GM21447 (cell line): ENCODE measurements at regions not wholly inside any gene's neighbourhood (a gene's known extent, or its start where the extent isn't known, plus 50 kb on each side); places are given as distances from the start of the nearest gene placed in this dataset.

ENCODE experiments used
- ATAC-seq: cut with Tn5 transposase; IDR thresholded peaks from one replicate; pipeline ENCODE4 v1.9.1; 2021; ENCODE audit not compliant: unreplicated experiment

DNA sequence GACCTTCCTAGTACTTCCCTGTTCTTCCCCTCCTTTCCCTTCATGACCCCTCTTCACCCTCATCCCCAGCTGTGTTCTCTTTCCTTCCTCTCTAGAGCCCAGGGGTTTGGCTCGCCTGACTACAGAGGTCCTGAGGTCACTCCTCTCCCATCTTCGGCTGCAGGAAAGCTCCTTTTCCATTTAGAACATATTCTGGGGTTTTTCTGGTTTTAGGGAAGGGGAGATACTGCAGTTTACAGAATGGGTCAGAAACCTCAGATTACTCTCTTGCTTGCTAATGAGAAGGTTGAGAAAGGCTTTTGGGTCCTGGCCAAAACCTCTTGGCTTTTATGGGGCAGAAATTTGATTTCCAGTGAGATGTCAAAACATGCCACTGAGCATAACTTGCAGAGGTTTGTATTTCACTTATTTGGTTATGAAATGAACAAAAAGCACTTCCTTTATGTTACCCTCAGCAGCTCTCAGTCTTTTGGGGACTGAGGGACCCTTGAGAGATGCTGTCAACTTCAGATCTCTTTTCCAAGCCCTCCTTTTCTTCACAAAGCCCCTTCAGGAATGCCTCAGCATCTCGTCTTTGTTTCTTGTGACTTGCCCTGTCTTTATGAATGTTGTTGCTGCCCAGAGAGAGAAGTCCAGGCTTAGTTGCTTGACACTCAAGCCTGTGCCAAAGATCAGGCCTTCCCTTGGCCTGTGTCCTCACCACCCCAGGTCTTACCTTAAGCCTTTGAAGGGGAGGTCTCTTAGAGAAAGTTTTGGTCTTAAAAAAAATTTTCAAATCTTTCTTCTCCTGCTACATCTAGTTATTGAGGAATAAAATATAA is 121.7 kb upstream of the TPM1 start:
- no peak for ATAC-seq

DNA sequence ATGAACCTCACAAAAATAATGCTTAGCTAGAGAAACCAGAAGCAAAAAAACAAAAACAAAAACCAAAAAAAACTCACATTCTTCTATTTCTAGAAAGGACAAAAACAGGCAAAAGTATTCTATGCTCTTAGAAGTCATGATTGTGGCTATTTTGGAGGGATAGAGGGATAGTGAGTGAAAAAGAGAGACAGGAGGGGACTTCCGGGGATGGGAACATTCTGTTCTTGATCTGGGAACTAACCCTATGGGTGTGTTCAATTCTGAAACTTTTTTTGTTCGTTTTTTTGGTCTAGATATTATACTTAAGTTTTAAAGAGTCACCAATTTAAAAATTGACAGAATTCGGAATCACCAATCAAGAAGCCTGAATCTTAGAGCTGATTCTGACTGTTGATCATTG is 120.0 kb upstream of the TPM1 start:
- no peak for ATAC-seq

DNA sequence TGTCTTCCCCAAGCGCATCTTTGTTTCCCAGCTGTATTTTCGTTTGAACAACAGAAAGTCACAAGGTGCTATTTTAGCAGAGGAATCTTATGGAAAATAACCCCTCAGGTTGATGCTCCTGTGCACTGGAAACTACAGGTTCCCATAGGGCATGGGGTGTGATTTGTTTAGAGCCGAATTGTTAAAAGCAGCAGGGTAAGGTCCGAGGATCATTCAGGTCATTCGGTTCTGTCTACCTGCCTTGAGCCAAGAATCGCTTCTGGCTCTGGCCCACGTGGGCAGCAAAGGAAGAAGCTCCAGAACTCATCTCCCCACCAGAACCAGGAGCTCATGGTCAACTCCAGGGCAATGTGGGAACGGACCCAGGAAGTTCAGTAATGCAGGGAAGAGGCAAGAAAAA is 116.7 kb upstream of the TPM1 start:
- ATAC-seq = no peak

DNA sequence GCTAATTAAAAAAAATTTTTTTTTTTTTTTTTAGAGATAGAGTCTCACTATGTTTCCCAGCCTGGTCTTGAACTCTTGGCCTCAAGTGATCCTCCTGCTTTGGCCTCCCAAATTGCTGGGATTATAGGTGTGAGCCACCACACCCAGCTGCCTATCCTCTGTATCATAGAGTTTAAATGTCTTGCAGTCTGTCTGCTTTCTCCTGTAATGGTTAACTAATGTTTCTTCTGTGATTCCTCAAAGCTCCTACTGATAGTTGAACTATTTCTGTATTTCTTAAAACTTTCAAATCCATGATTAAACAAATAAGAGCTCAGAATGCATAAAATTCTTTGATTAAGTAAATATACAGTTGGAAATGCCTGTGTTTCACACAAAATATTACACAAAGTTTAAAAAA is 115.4 kb upstream of the TPM1 start:
- no peak for ATAC-seq

DNA sequence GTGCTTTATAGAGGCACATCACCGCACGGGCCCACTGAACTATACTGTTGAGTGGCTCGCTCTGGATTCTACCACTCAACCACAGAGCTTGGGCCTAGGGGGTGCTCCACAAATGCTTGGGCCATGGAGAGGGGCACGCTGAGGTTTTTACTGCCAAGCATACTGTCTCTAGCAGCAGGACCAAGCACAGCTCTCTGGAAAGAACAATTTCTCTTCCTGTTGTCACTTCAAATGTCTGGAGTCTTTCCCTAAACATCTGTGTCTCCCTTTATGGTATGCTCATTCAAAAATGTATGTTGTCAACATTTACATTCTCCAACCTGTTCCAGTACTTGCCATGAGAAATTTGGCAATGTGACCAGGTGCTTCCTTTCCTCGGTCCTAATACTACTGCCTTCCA is 114.7 kb upstream of the TPM1 start:
- ATAC-seq = no peak

DNA sequence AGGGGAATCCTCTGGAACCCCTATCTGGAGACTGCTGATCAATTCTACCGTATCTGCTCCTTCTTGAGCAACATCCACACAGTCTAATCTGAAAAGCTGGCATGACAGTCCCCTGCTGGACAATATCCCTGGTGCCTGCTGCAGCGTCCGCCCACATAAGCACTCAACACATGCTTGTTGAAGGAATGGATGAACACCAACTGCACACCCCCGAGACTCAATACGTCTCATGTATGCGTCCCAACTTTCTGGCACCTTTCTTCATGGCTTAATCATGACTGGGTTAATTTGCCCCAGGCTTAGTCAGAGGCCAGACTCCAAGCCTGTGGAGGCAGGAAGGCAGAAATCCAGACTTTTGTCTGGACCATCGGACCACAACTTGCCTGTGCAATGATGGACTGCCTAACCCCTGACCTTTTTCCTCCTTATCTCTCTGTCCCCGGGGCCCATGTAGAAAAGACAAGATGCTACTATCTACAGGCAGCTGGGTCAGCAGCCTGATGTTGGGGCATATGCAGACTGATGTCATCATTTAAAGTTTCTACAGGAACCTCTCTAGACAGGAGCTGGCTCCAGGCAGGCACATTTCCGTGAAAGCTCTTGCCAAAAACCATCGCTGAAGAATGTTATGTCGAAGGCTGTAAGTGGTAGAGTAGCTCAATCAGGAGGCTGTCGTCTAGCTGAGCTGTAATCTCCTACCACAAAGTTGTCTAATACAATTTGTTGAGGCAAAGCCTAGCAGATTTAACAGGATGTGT is 114.1 kb upstream of the TPM1 start:
- ATAC-seq = no peak

DNA sequence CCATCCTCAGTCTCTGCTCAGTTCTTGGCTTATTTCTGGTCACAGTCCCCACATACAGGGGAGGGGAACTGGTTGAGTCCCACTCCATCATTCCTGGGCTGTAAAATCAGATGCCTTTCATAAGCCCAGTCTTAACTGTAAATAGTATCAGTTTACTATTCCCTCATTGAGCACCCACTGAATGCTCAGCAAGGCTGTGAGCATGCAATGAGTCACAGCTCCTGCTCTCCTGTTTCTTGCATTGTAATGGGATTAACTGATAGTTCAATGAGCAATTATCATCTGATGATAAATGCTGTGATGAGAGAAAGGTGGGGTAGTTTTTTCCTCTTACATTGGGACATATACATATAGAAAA is 113.6 kb upstream of the TPM1 start:
- no peak for ATAC-seq

DNA sequence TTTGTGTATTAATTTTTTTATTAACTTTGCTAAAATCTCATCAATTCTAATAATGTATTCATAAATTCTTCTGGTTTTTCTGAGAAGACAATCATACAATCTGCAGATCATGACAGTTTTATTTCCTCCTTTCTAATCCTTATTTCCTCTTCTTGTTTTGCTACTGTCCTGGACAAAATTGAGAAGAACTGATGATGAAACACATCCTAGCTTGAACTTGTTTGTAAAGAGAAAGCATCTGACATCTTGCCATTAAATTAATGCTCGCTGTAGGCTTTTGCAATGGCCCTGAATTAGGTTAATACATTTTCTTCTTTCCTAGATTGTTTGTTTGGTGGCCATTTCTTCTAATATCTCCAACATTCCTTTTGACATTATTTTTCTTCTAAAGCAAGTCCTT is 110.9 kb upstream of the TPM1 start:
- no peak for ATAC-seq

DNA sequence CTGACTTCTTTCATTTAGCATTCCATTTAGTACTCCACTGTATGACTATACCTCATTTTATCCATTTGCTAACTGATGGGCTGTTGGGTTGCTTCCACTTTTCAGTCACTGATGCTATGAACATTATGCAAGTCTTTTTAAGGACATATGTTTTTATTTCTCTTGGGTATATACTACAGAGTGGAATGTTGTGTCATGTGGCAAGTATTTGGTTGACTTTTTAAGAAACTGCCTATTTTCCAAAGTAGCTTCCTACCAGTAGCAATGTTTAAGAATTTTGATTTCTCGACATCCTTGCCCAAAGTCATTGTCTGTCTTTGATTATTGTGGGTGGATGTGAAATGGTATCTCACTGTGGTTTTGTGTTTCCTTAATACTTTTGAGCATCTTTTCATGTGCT is 110.1 kb upstream of the TPM1 start:
- ATAC-seq = no peak

DNA sequence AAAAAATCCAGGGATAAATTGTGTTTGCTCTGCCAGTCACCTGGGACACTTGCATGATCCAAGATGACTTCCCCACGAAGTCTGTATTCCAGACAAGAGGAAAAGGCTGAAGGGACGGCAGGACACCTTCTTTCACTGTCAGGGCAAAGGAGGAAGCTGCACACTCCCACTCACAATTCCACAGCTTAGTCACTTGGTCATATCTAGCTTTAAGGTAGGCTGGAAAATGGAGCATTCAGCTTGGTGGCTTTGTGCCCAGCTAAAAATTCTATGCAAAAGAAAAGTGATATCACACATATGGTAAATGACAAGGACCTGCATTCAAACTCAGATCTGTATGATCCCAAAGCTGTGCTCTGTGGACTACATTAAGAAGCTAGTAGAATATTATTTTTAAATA is 109.2 kb upstream of the TPM1 start:
- no peak for ATAC-seq

DNA sequence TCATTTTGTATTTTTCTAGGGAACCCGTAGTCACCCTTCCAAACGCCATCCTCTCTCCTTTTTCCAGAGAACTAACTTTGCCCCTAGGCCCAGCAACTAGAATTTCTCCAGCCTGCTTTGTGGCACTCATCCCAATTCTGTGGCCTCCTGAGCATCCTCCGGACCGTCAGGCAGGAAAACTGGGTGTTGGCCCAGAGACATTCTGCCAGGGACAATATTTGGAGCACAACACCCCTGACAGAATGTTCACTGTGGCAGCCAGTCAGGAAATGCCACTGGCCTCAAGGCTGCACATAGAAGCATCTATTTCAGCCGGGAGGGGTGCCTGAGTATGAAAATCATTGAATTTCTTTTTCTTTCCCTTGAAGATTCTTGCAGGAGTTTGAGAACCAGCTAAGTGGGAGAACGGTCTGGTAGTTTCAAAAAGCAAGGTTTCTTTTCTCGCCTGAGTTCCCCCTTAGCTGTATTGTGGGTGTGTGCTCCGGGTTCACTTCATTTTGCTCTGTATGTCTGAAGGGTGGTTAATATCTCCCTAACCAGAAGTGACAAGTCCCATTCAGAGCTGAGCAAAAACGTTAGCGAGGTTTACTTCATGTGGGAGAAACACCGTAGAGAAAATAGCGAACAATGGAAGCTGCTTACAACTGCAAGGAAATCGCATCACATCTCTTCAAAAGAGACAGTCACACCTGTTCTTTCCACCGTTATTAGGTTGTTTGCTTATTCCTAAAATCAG is 108.1 kb upstream of the TPM1 start:
- ATAC-seq = no peak

DNA sequence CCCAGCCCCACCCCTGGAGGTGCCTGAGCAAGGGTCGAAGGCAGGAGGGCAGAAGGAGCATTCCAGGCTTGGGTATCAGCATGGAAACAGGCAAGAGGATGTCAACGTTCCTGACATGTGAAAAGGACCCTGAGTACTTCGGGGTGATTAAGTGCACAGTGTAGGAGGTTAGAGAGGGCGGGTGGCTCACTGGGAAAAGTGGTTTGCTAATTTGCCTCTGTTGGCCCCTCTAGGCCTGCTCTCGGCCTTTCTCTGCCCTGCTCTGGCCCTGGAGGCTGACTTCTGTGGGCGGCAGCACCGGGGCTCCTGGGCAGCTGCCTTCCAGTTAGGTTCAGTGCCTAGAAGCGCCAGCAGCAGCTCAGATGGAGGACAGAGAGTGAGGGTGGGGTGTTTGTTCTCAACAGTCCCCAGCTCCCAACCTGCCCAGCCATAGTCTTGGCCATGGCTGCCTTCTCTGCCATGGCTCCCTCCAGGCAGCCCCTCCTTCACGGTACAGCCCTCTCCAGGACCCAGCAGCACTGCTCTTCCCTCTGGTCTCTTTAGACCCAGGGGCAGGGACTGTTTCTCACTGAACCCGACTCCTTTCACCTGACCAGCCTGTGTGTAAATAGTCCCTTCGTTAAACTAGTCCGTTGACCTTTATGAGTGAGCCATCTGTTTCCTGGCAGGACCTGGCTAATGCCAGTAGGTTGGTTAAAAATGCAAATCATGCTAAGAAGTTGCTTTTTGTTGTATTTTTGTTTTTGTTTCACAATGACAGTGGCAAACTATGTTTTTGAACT is 107.1 kb upstream of the TPM1 start:
- ATAC-seq = no peak

DNA sequence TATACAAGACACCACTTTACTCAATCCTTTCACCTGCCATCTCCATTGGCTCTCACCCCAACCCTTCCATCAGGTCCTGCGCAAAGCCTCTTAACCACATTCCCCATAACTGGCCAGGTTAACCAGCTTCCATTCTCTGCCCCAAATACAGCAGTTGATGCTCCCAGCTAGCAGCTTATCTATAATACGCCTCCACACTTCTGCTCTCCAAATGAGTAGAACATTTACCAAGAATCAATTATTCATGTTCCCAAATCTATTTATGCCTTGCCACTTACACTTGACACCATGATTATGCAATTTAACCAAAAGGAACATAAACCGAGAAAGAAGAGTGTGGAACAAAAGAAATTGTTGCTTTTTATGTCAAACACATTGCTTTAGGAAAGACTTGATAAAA is 103.7 kb upstream of the TPM1 start:
- no peak for ATAC-seq

DNA sequence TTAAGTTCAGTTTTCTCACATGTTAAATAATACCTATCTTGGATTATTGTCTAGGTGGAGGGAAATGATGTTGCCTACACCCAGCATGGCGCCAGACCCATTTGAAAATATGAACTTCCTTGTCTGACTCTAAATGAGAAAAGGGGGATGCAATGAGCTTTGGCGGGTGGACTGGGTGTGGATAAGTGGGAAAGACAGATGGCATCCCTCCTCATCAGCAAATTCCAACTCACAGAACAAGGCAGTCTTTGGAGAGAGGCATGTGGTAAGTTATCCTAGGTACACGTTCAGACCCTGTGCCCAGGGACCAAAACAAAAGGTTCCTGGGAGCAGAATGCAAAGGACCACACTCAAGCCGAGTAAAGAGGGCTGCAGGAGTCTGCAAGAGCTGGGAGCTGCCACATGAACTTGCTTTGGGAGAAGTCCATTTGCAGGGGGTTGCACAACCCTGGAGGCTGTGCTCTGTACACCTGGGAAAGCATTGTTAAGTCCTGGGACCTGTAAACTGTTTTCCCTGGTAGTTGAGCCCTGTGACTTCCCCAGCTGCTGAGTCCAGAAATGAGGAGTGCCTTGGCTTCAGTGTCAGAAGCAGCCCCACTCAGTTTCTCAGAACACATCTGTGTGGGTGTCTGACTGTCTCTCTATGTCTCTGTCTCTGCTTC is 102.3 kb upstream of the TPM1 start:
- no peak for ATAC-seq

DNA sequence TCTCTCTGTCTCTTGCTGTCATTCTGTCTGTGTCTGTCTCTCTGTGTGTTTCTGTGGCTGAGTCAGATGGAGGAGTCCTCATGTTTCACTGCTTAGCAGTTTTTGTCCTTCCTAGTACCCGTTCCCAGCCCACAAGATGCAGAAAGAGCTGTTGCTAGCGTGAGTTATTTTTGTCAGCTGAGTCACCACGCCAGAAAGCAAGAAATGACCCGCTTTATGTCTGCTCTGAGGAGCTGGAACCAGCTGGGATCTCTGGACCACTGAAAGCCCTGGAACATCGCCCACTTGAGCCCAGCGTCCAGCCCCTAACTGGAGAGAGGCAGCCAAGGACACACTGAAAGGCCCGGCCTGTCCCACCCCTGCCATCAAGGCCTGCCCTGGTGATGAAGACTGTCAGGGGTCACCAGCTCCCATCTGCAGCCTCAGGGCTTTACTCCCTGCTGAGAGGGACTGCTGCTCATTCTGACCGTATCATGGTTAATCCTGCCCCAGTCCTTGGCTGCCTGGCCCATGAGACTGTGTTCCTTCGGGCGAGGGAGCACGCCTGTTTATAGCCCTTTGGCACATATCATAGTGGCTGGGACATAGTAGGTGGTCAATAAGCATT is 101.7 kb upstream of the TPM1 start:
- ATAC-seq = no peak

DNA sequence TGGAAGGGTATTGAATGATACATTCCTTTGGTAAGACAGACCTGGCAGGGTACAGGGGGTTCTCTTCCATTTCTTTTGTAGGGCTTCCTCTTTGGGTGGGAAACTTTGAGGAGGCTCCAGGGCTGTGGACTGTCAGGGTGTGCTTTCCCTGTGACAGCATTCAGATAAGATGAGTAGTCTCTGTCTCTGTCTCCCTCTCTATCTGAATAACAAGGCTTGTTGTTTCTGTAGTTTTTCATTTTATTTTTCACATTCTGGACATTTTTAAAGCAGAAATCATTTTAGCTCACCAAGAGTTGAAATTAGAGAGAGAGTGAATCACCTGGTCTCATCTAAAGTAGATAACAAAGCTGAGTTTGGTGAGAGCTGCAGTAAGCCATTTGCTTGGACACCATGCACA is 100.8 kb upstream of the TPM1 start:
- no peak for ATAC-seq

DNA sequence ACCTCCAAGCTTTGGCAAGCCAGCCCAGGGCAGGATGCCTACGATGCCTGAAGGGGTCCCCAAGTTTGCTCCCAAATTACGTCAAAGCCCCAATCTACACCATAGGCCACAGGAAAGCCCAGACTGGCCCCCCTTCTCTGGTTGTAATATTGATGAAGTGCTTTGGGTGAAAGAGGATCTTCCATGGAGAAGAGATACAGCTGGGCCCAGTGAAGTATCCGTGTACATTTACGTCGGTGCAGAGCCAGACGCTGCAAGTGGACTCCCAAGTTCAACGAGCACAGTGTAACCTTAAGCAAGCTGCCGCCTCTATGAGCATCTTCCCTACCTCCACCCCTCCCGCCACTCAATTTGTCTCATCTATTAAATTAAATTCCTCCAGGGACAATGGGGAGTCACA is 100.1 kb upstream of the TPM1 start:
- ATAC-seq = no peak

DNA sequence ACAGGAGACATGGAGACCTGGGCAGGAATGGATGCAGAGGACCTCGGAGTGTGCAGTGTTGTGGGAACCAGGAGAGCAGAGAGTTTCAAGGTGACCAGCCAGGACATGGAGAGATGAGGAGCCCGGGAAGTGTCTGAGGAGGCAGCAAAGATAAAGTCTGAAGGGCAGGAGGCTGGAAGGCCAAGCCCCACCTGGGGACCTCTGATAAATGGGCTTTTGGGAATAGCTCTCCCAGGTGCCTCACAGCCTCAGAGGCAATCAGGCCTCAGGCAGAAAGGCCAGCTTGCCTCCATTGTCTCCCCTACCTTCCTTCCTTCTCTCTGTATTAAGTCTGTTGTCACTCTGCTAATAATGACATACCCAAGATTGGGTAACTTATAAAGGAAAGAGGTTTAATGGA is 97.5 kb upstream of the TPM1 start:
- no peak for ATAC-seq

DNA sequence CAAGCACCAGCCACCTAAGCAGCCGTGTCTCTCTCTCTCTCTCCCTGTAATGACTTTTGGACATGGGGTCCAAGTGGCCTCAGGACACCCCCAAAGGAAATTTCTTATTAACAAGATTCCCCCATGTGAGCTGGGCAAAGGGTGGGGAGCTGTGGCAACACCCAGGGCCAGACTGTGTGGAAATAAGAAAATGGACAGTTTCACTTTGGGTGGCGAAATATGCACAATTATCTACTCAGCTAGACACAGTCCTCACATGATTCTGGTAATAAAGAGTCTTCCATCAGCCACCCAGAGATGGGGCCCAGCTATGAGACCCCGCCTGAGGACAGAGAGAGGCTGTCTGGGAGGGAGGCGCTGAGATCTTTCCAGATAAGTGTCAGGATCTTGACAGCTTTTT is 96.8 kb upstream of the TPM1 start:
- no peak for ATAC-seq

DNA sequence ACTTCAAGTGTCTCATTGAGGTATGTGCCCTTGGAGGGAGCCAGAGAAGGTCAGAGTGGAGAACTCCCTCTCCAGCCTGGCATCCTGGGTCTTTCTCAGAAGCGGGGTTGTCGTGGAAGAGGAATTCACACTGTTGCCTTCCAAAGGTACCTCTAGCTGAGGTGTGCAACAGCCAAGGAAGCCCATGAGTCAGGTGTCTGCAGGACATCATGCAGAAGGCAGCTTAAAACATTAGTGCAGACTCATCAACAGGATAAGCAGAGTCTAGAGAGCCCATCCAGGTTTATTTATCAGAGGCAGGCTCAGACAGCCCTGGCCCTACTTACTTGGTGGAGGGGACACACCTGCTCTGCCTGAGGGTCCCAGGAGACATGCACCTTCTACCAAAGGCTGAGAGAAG is 95.6 kb upstream of the TPM1 start:
- ATAC-seq = no peak
